NT2/D1 (cell line): ENCODE measurements at regions not wholly inside any gene's neighbourhood (a gene's known extent, or its start where the extent isn't known, plus 50 kb on each side); places are given as distances from the start of the nearest gene placed in this dataset.

ENCODE experiments used
- DNase-seq: peaks from one replicate; pipeline ENCODE4 v3.0.0-alpha.2; 2011; ENCODE audit warnings: low read depth, low spot score
- H3K27me3 ChIP-seq: 2 replicates; pipeline ENCODE4 v1.6.0; 2011; ENCODE audit warnings: mild to moderate bottlenecking; ENCODE audit not compliant: insufficient read length, insufficient read depth
- H3K36me3 ChIP-seq: 2 replicates; pipeline ENCODE4 v1.6.1; 2011; ENCODE audit warnings: mild to moderate bottlenecking, low read length, mixed read lengths; ENCODE audit not compliant: insufficient read depth, insufficient read length
- H3K4me1 ChIP-seq: 2 replicates; pipeline ENCODE4 v1.5.1; 2011; ENCODE audit not compliant: insufficient read depth, insufficient read length
- H3K4me3 ChIP-seq: 2 replicates; pipeline ENCODE4 v1.5.1; 2011; ENCODE audit warnings: low read depth; ENCODE audit not compliant: insufficient read length
- H3K9ac ChIP-seq: 2 replicates; pipeline ENCODE4 v1.6.0; 2011; ENCODE audit warnings: low read depth; ENCODE audit not compliant: insufficient read length
- H3K9me3 ChIP-seq: 2 replicates; pipeline ENCODE4 v1.5.1; 2011; ENCODE audit warnings: mild to moderate bottlenecking, low read length; ENCODE audit not compliant: insufficient read depth
- SUZ12 ChIP-seq: IDR thresholded peaks from 2 replicates; pipeline ENCODE4 v1.6.1; 2011; ENCODE audit not compliant: insufficient read length, insufficient read depth; ENCODE audit errors: extremely low read depth
- YY1 ChIP-seq: IDR thresholded peaks from 2 replicates; pipeline ENCODE4 v1.6.1; 2011; ENCODE audit not compliant: insufficient read length, insufficient read depth
- ZNF274 ChIP-seq: IDR thresholded peaks from 2 replicates; pipeline ENCODE4 v1.6.1; 2011; ENCODE audit warnings: mild to moderate bottlenecking, low read depth, low read length

DNA sequence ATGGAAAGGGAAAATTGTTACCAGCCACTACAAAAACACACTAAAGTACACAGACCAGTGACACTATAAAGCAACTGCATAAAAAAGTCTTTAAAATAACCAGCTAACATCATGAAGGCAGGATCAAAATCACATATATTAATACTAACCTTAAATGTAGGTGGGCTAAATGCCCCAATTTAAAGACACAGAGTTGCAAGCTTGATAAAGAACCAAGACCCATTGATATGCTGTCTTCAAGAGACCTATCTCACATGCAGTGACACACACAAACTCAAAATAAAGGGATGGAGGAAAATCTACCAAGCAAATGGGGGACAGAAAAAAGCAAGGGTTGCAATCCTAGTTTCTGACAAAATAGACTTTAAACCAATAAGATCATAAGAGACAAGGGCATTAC is 246.3 kb downstream of the SEC16B start:
- Histone ChIP-seq H3K4me1 (no peaks in the 10 kb centered on the region), H3K36me3 (no peaks in the 10 kb centered on the region)
- no peak for TF ChIP-seq YY1
- TF ChIP-seq SUZ12: no peak
- no peak for TF ChIP-seq ZNF274

DNA sequence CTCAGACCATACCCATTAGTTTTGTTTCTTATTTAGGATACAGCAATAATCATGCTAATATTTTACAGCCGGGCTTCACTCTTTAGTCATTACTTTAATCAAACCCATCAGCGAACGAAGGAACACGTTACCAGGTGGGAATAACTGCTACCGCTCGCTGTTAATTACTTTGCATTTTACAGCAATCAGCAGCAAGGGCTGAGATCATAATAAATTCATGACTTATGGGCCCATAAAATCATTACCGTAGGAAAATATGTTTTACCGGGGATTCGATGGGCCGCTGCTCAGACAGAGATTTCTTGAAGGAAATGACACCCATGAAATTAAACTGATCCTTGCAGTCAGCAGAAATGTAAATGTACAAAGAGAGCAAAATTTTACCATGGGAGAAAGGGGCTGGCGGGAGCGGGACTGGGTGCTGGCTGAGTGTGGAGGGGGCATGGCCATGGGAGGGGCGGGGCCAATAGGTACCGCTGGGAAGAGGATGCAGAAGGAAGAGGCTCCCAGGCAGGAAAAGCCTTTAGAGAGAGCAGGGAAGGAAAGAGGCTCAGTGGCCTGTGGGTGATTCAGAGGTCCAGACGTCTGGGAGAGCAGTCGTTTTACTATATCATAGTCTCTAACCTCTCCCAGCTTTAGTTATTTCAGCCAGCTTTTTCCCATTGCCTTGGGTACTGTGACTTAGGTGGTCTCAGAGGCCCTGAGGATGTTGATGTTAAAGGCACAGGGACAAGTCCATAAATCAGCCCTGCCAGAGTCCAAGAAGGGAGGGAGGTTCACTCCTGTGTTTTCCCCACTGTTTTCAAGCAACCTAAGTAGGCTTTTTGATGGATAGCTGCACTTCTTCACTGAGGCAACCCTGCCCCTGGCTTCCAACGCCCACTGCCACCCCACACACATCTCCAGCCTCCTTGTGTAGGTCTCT is 258.9 kb downstream of the SEC16B start:
- no peak for DNase-seq
- no peaks in the 10 kb centered on the region for H3K36me3 ChIP-seq
- no peaks in the 10 kb centered on the region for H3K9me3 ChIP-seq
- H3K27me3 ChIP-seq: no peaks in the 10 kb centered on the region
- no peak for TF ChIP-seq ZNF274
- TF ChIP-seq SUZ12: no peak
- no peak for TF ChIP-seq YY1
- H3K9ac ChIP-seq: no peak overlapping the region
- H3K4me1 ChIP-seq: no peaks in the 10 kb centered on the region
- H3K4me3 ChIP-seq: no peak overlapping the region

More for the DNA sequence above, 246.3 kb downstream of the SEC16B start:
- no peak overlapping the region for H3K9ac ChIP-seq
- no peak for DNase-seq
- peaks cover 14% of the 10 kb centered on the region for H3K9me3 ChIP-seq
- H3K27me3 ChIP-seq: no peaks in the 10 kb centered on the region
- no peak overlapping the region for H3K4me3 ChIP-seq

DNA sequence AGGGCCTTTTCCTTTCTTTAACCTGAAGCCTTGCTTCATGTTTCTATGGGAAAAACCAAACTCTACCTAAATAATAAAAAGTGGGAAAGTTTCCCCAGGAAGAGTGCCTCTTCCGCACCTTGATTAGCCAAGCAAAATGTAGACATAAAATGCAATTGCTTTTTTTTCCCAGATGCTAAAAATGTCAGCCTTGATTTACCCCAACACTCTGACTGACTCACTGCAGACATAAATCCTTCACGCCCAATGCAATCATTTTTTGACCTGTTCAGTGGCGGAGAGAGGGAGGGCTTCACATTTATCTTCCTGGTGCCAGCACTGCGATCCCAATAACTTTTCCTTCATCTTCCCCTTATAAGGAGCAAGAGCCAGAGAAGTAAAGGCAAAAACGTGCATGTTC is 261.5 kb downstream of the SEC16B start:
- Histone ChIP-seq H3K4me3 (no peak overlapping the region), H3K27me3 (no peaks in the 10 kb centered on the region), H3K4me1 (no peaks in the 10 kb centered on the region), H3K9me3 (no peaks in the 10 kb centered on the region), H3K36me3 (no peaks in the 10 kb centered on the region), H3K9ac (no peak overlapping the region)
- TF ChIP-seq SUZ12 (no peak), ZNF274 (no peak), YY1 (no peak)
- DNase-seq: no peak

DNA sequence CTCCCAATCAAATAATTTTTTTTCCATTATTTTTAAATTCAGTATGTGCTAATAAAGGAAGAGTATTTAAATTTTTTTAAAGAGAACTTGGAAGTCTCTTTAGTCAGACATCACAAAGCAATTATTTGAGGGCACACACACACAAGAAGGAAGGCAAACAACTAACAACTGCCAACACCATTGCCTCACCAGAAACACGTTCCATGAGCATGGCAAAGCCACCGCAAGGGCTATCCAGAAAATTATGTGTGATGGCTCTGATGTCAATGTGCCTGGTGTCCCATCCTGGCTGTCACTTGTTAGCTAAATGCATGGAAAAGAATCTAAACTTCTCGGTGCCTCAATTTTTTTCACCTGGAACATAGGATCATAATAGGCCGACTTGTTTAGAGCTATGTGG is 262.9 kb downstream of the SEC16B start:
- no peaks in the 10 kb centered on the region for H3K4me1 ChIP-seq
- H3K27me3 ChIP-seq: no peaks in the 10 kb centered on the region
- no peaks in the 10 kb centered on the region for H3K36me3 ChIP-seq
- H3K9me3 ChIP-seq: no peaks in the 10 kb centered on the region
- H3K9ac ChIP-seq: no peak overlapping the region
- TF ChIP-seq SUZ12: no peak
- TF ChIP-seq ZNF274: no peak
- TF ChIP-seq YY1: no peak
- no peak for DNase-seq
- H3K4me3 ChIP-seq: no peak overlapping the region

DNA sequence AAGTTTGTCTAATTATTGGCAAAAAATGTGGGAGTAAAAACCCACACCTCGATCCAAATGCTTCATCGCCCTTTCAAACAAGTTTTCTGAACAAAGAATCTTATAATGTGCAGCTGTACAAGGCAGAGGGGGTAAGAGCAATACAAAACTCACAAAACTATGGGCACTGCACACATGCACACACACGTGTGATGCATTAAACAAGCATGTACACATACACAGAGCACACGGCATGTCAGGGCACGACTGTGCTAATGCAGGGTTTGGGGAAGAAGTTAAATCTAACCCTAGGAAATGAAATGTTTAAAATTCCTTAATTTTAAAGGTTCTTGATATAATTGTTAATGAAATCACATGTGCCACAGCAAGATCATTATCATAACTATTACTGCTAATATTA is 264.0 kb downstream of the SEC16B start:
- Histone ChIP-seq H3K9ac (no peak overlapping the region), H3K4me3 (no peak overlapping the region), H3K4me1 (no peaks in the 10 kb centered on the region), H3K27me3 (no peaks in the 10 kb centered on the region), H3K9me3 (no peaks in the 10 kb centered on the region), H3K36me3 (no peaks in the 10 kb centered on the region)
- TF ChIP-seq ZNF274: no peak
- TF ChIP-seq YY1: no peak
- TF ChIP-seq SUZ12: no peak
- DNase-seq: no peak

DNA sequence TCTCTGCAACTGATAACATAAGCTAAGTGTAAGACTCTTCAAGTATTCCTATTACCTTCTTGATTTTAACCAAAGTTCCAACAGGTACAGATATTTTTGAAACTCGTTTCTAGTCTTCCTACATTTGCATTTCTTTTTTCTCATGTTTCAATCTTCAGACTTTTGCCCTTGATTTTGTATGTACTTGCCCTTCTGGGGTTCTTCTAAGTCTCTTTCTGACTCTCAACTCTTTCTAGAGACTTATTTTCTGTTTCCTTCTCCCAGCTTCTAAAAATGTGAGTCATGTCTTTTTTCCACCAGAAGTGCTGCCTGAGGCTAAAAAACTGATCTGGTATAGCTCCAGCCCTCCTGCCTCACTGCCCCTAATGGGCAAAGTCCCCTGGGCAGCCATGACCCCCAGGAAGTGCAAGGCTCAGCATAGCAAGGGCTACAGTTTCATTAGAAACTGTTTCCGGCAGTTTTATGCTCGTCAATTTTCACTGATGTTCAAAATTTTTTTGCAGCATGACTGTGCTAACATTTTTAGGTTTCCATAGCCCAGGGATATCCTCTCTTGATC is 265.9 kb downstream of the SEC16B start:
- no peaks in the 10 kb centered on the region for H3K4me1 ChIP-seq
- H3K36me3 ChIP-seq: no peaks in the 10 kb centered on the region
- no peak overlapping the region for H3K4me3 ChIP-seq
- DNase-seq: no peak
- no peaks in the 10 kb centered on the region for H3K9me3 ChIP-seq
- TF ChIP-seq YY1 (no peak), SUZ12 (no peak), ZNF274 (no peak)
- H3K27me3 ChIP-seq: no peaks in the 10 kb centered on the region
- no peak overlapping the region for H3K9ac ChIP-seq

DNA sequence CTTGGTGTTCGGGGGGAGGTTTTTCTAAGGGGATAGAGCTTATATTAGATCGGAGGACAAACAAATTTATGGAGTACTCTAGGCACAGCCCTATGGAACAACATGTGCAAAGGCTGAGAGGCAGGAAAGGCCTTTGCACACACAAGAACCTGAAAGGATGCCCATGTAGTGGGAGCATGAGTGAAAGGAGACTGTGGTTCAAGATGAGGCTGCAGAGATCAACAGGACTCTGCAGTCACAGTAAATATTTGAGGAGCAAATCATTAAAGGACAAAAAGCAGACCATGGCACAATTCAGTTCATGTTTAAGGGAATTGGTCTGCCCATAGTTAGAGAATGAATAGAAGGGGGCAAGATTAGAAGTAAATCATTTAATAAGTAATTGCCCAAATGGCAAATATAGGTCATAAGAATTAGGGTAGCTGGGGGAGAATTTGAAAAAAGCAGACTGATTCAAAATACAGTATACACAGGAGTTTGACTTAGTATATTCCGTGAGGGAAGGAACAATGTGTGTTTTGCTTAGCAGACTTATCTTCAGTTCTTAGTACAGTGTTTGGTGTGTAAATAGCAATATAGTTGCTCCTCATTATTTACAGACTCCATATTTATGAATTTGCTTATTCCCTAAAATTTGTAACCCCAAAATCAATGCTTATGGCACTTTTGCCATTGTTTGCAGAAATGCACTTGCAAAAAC is 268.1 kb downstream of the SEC16B start:
- no peaks in the 10 kb centered on the region for H3K4me1 ChIP-seq
- DNase-seq: no peak
- H3K27me3 ChIP-seq: no peaks in the 10 kb centered on the region
- no peak overlapping the region for H3K9ac ChIP-seq
- no peak for TF ChIP-seq YY1
- no peak for TF ChIP-seq SUZ12
- no peak for TF ChIP-seq ZNF274
- no peak overlapping the region for H3K4me3 ChIP-seq
- H3K36me3 ChIP-seq: no peaks in the 10 kb centered on the region
- H3K9me3 ChIP-seq: no peaks in the 10 kb centered on the region
